T-helper 2 cell treated with Interferon-gamma antibody and Interleukin-4, amounts not matched to agents 5 μg/mL and 100 μg/mL, for 36 hours (primary cell): ENCODE measurements at regions not wholly inside any gene's neighbourhood (a gene's known extent, or its start where the extent isn't known, plus 50 kb on each side); places are given as distances from the start of the nearest gene placed in this dataset.

Experiments used
- DNase-seq: peaks from one replicate; pipeline ENCODE4 v3.0.0; 2021; ENCODE audit warnings: low spot score
- H3K27ac Mint-ChIP-seq: one replicate; pipeline ENCODE4 v1.8.0; 2021; ENCODE audit warnings: mild to moderate bottlenecking, mixed read lengths
- H3K27me3 Mint-ChIP-seq: one replicate; pipeline ENCODE4 v1.8.0; 2021; ENCODE audit warnings: low read depth, mixed read lengths
- H3K36me3 Mint-ChIP-seq: one replicate; pipeline ENCODE4 v1.8.0; 2021; ENCODE audit warnings: low read depth, mixed read lengths
- H3K4me1 Mint-ChIP-seq: one replicate; pipeline ENCODE4 v1.8.0; 2021; ENCODE audit warnings: low read depth, mixed read lengths
- H3K4me3 Mint-ChIP-seq: one replicate; pipeline ENCODE4 v1.8.0; 2022; ENCODE audit warnings: mild to moderate bottlenecking, moderate library complexity, mixed read lengths
- H3K9me3 Mint-ChIP-seq: one replicate; pipeline ENCODE4 v1.8.0; 2021; ENCODE audit warnings: mixed read lengths

DNA sequence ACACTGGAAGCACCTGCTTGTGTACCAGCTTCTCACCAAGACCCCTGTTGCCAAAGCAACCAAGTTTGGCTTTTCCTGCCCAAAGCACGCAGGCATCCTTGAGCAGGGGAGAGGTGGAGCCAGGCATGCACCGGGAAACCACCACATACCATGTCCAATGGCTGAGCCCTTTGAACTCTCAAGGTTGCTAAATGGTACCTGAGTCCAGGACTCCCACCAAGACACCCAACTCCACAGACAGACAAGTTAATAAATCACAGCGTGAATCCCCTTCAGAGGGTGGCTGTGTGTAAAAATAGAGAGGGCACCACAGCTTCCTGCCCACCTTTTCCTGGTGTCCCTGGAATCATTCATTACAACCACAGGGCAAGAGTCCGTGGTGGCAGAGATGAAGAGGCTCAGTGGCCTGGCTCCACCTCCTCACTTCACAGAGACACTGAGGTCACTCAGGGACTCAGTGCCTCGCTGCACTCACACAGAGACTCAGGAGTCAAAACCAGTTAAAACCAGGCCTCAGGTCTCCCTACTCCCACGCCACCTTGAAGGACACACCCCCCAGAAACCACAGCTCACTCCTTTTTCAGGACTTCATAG is 143.7 kb downstream of the C5orf15 start:
- DNase-seq: peak; percentile 37
- Mint-ChIP-seq H3K36me3 (no peaks in the 10 kb centered on the region), H3K4me3 (no peak overlapping the region), H3K9me3 (no peaks in the 10 kb centered on the region), H3K27me3 (peaks cover 20% of the 10 kb centered on the region), H3K27ac (no peak overlapping the region), H3K4me1 (peaks cover 14% of the 10 kb centered on the region)

DNA sequence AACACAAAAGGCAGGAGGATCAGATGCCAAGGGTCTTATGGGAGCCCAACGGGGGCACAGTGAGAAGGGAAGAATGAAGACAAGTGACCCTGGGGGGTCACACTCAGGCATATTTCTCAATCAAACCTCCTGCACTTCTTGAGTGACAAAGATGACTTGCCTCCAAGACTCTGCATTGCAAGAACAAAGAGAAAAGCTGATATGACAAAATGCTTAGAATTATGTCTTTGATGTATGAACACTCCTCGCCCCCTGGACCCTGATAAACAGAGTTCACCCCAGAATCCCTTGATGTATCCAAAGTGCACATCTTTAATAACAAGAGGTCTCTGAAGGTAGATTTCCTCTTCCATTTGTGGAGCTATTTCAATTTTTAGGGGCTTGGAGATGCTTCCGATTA is 146.5 kb downstream of the C5orf15 start:
- no peak for DNase-seq
- Mint-ChIP-seq H3K27ac (no peak overlapping the region), H3K27me3 (peaks cover 20% of the 10 kb centered on the region), H3K4me1 (peaks cover 14% of the 10 kb centered on the region), H3K9me3 (no peaks in the 10 kb centered on the region), H3K36me3 (no peaks in the 10 kb centered on the region), H3K4me3 (no peak overlapping the region)

DNA sequence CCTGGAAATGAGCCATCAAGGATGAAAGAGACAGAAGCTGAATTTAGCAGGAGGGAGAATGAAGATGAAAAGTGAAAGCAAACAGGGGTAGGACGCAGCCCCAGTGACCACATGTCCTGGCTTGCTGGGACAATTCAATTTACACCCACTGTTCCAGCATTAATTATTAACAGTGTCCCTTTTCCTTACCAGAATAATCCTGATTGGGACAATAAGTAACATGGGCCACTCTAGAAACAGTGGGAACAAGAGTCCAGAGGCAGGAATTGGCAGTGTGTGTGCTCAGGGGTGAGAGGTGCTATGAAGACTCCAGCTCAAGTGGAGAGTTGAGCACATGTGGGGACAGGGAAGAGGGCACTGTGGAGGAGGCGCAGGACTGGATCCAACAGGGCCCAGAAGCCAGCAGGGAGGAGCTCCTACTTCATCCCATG is 147.1 kb downstream of the C5orf15 start:
- Mint-ChIP-seq H3K27me3 (peaks cover 20% of the 10 kb centered on the region), H3K36me3 (no peaks in the 10 kb centered on the region), H3K9me3 (no peaks in the 10 kb centered on the region), H3K4me3 (no peak overlapping the region), H3K27ac (no peak overlapping the region), H3K4me1 (peaks cover 14% of the 10 kb centered on the region)
- no peak for DNase-seq

DNA sequence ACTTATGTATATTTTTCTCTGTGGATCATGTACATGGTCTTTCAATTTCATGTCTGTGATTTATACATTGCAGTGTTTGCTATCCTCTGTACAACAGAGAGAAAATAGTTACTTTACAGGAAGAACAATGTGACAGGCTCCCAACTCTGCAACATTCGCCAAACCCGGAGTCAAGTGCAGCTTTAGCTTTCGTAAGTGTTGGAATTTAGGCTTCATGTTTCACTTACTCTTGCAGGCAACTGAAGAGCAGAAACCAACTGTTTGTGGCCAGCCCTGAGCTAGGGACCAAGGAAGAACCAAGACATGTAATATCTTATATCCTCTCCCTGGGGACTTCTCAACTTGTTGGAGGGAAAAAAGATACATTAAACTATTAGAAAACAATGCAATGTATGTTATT is 147.9 kb downstream of the C5orf15 start:
- DNase-seq: no peak
- no peaks in the 10 kb centered on the region for H3K9me3 Mint-ChIP-seq
- H3K4me1 Mint-ChIP-seq: peaks cover 11% of the 10 kb centered on the region
- no peak overlapping the region for H3K4me3 Mint-ChIP-seq
- peaks cover 20% of the 10 kb centered on the region for H3K27me3 Mint-ChIP-seq
- no peak overlapping the region for H3K27ac Mint-ChIP-seq
- H3K36me3 Mint-ChIP-seq: no peaks in the 10 kb centered on the region

DNA sequence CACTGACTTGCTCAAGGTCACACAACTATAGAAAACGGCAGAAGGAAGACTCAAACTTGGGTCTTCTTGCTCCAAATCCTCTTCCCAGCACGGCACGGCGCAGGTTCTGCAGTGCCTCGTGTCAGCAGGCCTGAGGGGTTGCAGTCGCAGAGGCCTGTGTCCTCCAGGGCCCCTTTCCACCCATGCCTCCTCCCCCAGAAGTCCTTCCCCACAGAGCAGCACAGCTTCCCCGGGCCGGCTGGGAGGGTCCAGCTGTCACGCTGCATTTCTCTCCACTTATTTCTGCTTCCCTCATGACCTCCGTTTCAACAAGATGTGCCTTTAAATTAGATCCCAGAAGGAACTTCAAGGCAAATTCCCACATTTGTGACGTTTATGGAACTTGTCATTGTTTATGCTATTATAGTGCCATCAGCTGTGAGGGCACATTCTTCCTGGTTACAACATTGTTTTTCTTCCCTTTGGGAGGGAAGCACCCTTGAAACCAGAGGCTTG is 148.4 kb downstream of the C5orf15 start:
- no peak overlapping the region for H3K4me3 Mint-ChIP-seq
- H3K36me3 Mint-ChIP-seq: no peaks in the 10 kb centered on the region
- no peak overlapping the region for H3K27ac Mint-ChIP-seq
- H3K4me1 Mint-ChIP-seq: peaks cover 9% of the 10 kb centered on the region
- no peak for DNase-seq
- H3K27me3 Mint-ChIP-seq: peaks cover 20% of the 10 kb centered on the region
- H3K9me3 Mint-ChIP-seq: no peaks in the 10 kb centered on the region

DNA sequence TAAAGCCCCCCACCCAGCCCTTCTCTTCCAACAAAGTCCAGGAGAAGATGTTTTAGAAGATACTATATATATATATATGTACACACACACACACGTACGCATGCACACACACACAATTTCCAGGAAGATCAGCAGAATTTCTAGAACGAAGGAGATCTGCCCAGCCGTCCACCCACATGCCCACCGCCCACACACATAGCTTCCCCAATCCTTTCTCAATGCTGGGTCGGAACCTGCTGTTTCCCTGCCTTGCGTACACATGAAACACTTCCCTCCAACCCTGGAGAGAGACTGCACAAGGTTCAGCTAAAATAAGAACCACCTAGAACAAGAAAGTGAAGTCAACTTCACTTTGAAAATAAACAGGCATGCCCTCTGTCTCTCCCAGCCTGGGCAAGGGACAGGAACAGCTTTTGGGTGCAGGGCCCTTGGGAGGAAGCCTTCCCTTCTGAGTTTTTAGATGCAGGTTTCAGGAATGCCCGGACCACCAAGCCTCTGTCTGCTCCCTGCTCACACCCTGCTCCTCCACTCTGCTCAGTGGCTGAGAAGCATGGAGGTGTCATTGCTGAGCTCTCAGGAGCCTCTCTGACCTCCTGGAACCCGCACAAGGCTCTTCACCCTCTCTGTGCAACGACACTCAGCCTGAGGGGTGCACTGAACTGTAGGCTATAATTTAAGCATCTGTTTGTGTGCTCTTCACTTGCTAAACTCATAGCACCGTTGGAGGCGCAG is 149.4 kb downstream of the C5orf15 start:
- DNase-seq: no peak
- peaks cover 5% of the 10 kb centered on the region for H3K4me1 Mint-ChIP-seq
- H3K4me3 Mint-ChIP-seq: no peak overlapping the region
- no peak overlapping the region for H3K27ac Mint-ChIP-seq
- peaks cover 24% of the 10 kb centered on the region for H3K27me3 Mint-ChIP-seq
- H3K36me3 Mint-ChIP-seq: no peaks in the 10 kb centered on the region
- H3K9me3 Mint-ChIP-seq: no peaks in the 10 kb centered on the region

DNA sequence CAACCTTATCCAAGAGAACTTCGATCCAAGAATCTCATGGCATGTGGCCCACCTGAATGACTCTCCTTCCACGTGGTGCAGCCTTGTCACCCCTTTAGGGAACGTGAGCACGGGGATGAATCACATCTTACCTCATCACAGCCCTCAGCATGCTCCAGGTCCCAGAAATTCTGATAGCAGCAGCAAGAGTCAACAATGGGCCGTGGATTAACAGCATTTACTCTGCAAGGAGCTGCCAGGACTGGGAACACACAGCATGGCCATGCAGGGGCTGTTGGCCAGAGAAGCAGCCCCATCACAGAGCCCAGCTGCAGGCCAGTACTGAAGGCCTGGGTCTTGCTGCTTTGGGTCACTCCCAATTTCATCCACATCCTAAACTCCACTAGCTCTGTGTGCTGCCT is 150.4 kb downstream of the C5orf15 start:
- no peak overlapping the region for H3K4me3 Mint-ChIP-seq
- H3K4me1 Mint-ChIP-seq: peaks cover 5% of the 10 kb centered on the region
- no peak for DNase-seq
- H3K36me3 Mint-ChIP-seq: no peaks in the 10 kb centered on the region
- H3K27ac Mint-ChIP-seq: no peak overlapping the region
- H3K9me3 Mint-ChIP-seq: no peaks in the 10 kb centered on the region
- H3K27me3 Mint-ChIP-seq: peaks cover 26% of the 10 kb centered on the region

DNA sequence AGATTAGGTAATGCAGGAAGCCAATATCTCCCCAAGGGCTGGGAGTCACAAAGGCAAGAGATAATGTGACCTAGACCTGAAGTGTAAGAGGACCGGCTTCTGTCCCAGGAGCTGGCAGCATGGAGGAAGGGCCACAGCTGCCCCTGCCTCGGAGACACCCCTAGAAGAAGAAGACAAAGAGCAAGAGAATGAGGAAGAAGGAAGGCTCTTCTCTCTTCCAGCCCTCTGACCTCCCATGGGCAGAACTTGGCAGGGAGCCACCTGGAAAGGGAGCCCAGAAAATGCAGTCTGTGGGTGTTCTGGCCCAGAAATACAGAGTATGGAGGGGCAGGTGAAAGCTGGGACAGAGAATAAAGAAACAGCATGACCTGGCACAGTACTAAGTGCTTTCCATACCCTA is 151.0 kb downstream of the C5orf15 start:
- H3K4me3 Mint-ChIP-seq: no peak overlapping the region
- peaks cover 5% of the 10 kb centered on the region for H3K4me1 Mint-ChIP-seq
- DNase-seq: no peak
- no peak overlapping the region for H3K27ac Mint-ChIP-seq
- peaks cover 22% of the 10 kb centered on the region for H3K27me3 Mint-ChIP-seq
- H3K36me3 Mint-ChIP-seq: no peaks in the 10 kb centered on the region
- H3K9me3 Mint-ChIP-seq: no peaks in the 10 kb centered on the region

DNA sequence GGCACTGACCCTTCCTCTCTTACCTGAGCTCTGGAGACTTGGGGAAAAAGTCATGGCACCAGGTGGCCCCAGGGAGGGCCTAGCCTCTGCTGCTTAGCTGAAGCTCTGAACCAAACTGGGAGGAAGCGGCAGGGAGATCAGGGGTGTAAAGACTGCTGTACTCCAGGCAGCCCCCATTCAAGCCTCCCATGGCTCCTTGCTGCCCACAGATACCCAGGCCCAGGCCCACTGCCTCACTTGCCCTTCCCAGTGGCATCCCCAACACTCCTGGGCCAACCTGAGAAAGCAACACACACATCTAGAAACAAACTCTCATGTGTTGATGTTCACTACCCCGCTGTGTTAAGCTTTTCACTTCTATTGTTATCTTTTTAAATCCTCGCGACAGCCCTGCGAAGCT is 151.6 kb downstream of the C5orf15 start:
- Mint-ChIP-seq H3K9me3 (no peaks in the 10 kb centered on the region), H3K4me1 (peaks cover 5% of the 10 kb centered on the region), H3K4me3 (no peak overlapping the region), H3K27ac (no peak overlapping the region), H3K36me3 (no peaks in the 10 kb centered on the region), H3K27me3 (peaks cover 19% of the 10 kb centered on the region)
- no peak for DNase-seq

DNA sequence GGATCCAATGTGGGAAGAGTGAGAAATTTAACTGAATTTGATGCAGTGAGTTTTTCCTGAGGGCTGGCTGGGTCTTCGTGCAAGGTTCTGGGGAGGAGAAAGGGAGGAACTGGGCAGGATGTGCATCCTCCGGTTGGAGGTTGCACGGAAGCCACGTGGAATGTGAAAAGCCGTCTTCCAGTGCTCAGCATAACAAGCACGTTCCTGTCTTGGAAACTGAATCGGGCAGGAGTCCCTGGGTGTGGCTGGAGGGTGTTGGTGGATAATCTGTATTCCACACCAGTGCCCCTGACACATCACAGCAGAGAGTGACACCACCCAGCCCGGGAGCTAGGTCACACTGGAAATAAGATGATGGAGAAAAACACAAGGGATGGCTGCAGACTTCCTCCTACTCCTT is 154.3 kb downstream of the C5orf15 start:
- Mint-ChIP-seq H3K36me3 (no peaks in the 10 kb centered on the region), H3K27me3 (peaks cover 10% of the 10 kb centered on the region), H3K9me3 (no peaks in the 10 kb centered on the region), H3K4me1 (no peaks in the 10 kb centered on the region), H3K27ac (no peak overlapping the region), H3K4me3 (no peak overlapping the region)
- DNase-seq: no peak

DNA sequence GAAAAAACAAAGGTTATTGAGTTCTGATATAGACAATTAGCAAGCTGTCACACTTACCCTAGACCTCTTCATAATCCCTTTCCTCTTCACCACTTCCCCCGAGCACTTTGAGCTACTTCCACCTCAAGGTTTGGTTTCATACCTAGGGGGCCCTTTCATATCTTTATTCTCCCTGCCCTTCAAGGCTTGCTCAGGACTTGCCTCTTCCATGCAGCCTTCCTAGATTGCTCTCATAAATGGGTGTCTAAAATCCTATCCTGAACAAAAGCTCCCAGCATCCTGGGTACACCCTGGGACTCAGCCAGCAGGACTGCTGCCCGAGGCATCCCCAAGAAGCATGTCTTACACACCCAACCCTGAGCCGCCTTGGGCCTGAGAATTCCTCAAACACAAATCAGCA is 157.3 kb downstream of the C5orf15 start:
- Mint-ChIP-seq H3K36me3 (no peaks in the 10 kb centered on the region), H3K27ac (no peak overlapping the region), H3K9me3 (no peaks in the 10 kb centered on the region), H3K27me3 (peaks cover 14% of the 10 kb centered on the region), H3K4me1 (no peaks in the 10 kb centered on the region), H3K4me3 (no peak overlapping the region)
- DNase-seq: no peak

DNA sequence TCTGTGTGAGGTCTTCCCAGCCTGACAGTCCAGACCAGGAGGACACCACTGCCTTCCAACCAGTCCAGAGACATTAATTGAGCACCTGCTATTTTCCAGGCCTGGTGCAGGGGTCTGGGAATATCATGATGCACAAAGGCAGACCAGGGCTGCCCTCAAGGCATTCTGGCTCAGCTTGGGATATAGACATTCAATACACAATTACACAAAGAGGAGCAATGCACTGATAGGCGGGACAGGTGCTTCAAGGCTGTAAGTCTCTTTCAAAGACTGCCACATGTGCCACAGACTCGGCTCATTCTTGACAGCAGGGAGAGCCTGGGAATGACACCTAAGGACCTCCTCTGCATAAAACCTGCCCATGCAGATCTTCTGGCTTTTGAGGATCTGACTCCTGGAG is 158.6 kb downstream of the C5orf15 start:
- H3K4me3 Mint-ChIP-seq: no peak overlapping the region
- no peaks in the 10 kb centered on the region for H3K9me3 Mint-ChIP-seq
- no peak overlapping the region for H3K27ac Mint-ChIP-seq
- DNase-seq: no peak
- H3K36me3 Mint-ChIP-seq: no peaks in the 10 kb centered on the region
- no peaks in the 10 kb centered on the region for H3K4me1 Mint-ChIP-seq
- peaks cover 22% of the 10 kb centered on the region for H3K27me3 Mint-ChIP-seq

DNA sequence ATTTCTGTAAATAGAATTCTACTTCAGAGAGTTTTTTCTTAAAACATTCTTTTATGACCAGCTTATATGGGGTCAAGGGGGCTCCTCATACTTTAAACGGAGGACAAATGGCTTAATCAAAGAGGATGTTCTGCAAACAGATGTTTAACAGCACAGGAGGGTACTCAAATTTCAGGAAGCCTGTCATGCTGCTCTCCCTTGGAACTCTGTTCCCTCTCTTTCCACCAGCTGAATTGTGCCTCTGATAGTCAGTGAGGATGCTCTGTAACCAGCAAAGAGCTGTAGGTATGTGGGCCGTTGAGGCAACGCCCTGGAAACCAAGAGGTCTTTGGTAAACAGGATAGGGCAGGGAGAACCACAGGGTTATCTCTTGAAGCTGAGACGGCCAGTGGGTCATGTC is 161.1 kb downstream of the C5orf15 start:
- Mint-ChIP-seq H3K4me1 (no peaks in the 10 kb centered on the region), H3K27ac (no peak overlapping the region), H3K36me3 (no peaks in the 10 kb centered on the region), H3K27me3 (peaks cover 15% of the 10 kb centered on the region), H3K9me3 (no peaks in the 10 kb centered on the region), H3K4me3 (no peak overlapping the region)
- DNase-seq: no peak

DNA sequence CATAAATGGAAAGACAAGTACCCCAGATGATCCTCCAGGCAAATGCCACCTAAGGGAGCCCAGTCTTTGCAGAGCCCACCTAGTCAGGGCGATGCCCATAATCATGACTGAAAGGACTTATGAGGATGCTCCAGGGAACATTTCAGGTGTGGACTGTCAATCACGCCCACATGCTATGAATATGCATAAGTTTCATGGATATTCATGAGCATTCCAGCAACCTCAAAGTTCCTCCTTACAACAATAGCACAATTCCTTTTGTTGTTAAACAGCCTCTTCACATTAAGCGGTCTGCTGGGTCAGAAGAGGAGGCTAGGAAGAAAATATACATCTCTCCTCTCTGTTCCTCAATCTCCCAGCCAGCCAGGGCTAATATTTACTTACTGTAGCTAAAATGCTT is 161.6 kb downstream of the C5orf15 start:
- H3K27me3 Mint-ChIP-seq: peaks cover 18% of the 10 kb centered on the region
- no peak overlapping the region for H3K27ac Mint-ChIP-seq
- no peaks in the 10 kb centered on the region for H3K9me3 Mint-ChIP-seq
- H3K4me1 Mint-ChIP-seq: no peaks in the 10 kb centered on the region
- no peaks in the 10 kb centered on the region for H3K36me3 Mint-ChIP-seq
- no peak for DNase-seq
- no peak overlapping the region for H3K4me3 Mint-ChIP-seq
